GM18867 (cell line): ENCODE measurements at regions not wholly inside any gene's neighbourhood (a gene's known extent, or its start where the extent isn't known, plus 50 kb on each side); places are given as distances from the start of the nearest gene placed in this dataset.

Source experiments
- ATAC-seq: cut with Tn5 transposase; IDR thresholded peaks from one replicate; pipeline ENCODE4 v1.9.1; 2021; ENCODE audit warnings: mild to moderate bottlenecking, moderate library complexity; ENCODE audit not compliant: unreplicated experiment

DNA sequence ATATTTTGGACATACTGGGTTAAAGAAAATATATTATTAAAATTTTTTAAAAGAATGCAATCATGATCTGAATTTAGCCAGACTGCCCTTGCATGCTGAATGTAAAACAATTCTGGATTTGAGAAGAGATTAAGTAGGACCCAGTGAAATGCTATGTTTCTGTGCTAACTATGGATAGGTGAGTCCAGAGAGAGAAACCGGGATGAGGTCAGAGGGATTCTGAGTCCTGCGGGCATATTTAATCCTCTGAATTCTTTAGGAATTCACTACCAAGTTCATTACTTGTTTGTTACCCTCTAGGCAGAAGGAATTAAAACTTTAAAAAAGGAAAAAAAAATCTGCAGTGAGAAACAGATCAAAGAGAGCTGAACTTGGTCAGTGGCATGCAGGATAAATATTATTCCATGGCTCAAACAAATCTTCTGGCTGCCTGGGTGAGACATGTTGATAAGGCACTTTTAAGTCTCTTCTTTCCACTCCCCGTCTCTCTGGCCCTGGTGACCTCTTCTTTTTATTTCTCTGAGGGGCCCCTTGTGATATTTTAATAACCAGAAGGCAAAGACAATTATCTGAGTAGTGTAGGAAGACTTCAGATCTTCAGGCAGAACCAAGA lies 50.2 kb upstream of the LYZL1 start:
- ATAC-seq = no peak
